ENCODE measurements at regions not wholly inside any gene's neighbourhood (a gene's known extent, or its start where the extent isn't known, plus 50 kb on each side); places are given as distances from the start of the nearest gene placed in this dataset.

- no peak for TF ChIP-seq ZBTB1 (CRISPR knock-in tag; IDR thresholded peaks at IDR 0.05; ENCODE audit: borderline replicate concordance)
- TF ChIP-seq ZNF777 (CRISPR knock-in tag; IDR thresholded peaks at IDR 0.05) = no peak
These were observed 144.7 kb downstream of the PLCE1 start for GRCh38 chr10:94138391-94138790.
